LoVo (cell line): ENCODE measurements at regions not wholly inside any gene's neighbourhood (a gene's known extent, or its start where the extent isn't known, plus 50 kb on each side); places are given as distances from the start of the nearest gene placed in this dataset.
A peak's percentile ranks its signal among the peaks of the same experiment; 100 is the strongest.
"Not testable (repeated sequence)": the region's sequence is repeated elsewhere in the genome, so short reads cannot be mapped to it uniquely, and the experiment has no call there.

Experiments
- DNase-seq: peaks from one replicate; pipeline ENCODE4 v3.0.0-alpha.2; 2016; ENCODE audit warnings: low spot score

GRCh38 chr15:69921626-69922619 lies 175.8 kb downstream of the TLE3 start:
- DNase-seq = no peak

GRCh38 chr15:69924531-69924930 lies 173.2 kb downstream of the TLE3 start:
- DNase-seq = no peak

- DNase-seq = peak; percentile 37
Measured at GRCh38 chr15:69926006-69926405, 171.7 kb downstream of the TLE3 start.

GRCh38 chr15:69926721-69927120 lies 171.0 kb downstream of the TLE3 start:
- no peak for DNase-seq

GRCh38 chr15:69928890-69929289 lies 168.8 kb downstream of the TLE3 start:
- DNase-seq = not testable (repeated sequence)

- DNase-seq = no peak
Measured at GRCh38 chr15:69929905-69930630, 167.6 kb downstream of the TLE3 start.

- DNase-seq = no peak
Measured at GRCh38 chr15:69930754-69931153, 167.0 kb downstream of the TLE3 start.

- no peak for DNase-seq
Measured at GRCh38 chr15:69931156-69931555, 166.6 kb downstream of the TLE3 start.

GRCh38 chr15:69934607-69935006 lies 163.1 kb downstream of the TLE3 start:
- no peak for DNase-seq

GRCh38 chr15:69939513-69940440 lies 157.9 kb downstream of the TLE3 start:
- no peak for DNase-seq

GRCh38 chr15:69940441-69941300 lies 157.0 kb downstream of the TLE3 start:
- no peak for DNase-seq

- no peak for DNase-seq
Measured at GRCh38 chr15:69941301-69941605, 156.5 kb downstream of the TLE3 start.

GRCh38 chr15:69941706-69942495 lies 155.8 kb downstream of the TLE3 start:
- no peak for DNase-seq

- no peak for DNase-seq
Measured at GRCh38 chr15:69943637-69944036, 154.1 kb downstream of the TLE3 start.

- DNase-seq = no peak
Measured at GRCh38 chr15:69945729-69946128, 152.0 kb downstream of the TLE3 start.

GRCh38 chr15:69946870-69947269 lies 150.8 kb downstream of the TLE3 start:
- DNase-seq = no peak

GRCh38 chr15:69947394-69947793 lies 150.3 kb downstream of the TLE3 start:
- no peak for DNase-seq

GRCh38 chr15:69949485-69949884 lies 148.2 kb downstream of the TLE3 start:
- no peak for DNase-seq

GRCh38 chr15:69951256-69951897 lies 146.3 kb downstream of the TLE3 start:
- DNase-seq = no peak
